ENCODE measurements at regions not wholly inside any gene's neighbourhood (a gene's known extent, or its start where the extent isn't known, plus 50 kb on each side); places are given as distances from the start of the nearest gene placed in this dataset.
"Not testable (repeated sequence)": the region's sequence is repeated elsewhere in the genome, so short reads cannot be mapped to it uniquely, and the experiment has no call there.

DNA sequence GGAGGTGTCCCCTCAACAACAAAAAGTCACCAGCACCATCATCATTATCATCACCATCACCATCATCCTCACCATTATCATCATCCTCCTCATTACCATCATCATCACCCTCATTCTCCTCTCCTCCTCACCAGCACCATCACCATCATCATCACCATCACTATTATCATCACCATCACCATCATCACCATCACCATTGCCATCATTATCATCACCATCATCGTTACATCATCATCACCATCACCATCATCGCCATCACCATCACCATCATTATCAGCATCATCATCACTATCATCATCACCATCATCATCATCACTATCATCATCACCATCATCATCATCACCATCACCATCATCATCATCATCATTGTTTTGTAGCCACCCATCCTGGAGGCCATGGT, 212.6 kb downstream of the MN1 start:
- DNase-seq, result no peak

DNA sequence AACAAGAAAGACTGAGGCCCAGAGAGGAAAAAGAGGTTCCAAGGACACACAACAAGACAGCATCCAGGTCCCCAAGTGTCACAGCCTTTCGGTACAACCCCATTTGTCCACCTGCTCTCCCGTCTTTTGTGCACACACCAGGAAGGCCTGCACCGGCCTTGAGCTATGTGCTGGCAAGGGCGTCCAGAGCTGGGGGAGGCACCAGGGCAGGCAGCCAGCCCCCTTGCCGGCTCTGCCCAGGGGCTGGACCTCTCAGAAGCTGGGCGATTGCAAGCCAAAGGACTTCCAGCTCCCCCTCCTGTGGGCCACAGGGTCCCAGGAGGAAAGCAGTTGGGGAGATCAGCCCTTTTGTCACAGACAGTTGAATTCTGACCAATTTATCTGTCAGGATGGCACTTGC, 210.5 kb downstream of the MN1 start:
- DNase-seq, result no peak

GRCh38 chr22:27593378-27593777, 208.2 kb downstream of the MN1 start:
- DNase-seq, result no peak

- DNase-seq, result no peak
These were observed 207.5 kb downstream of the MN1 start for GRCh38 chr22:27594020-27594419.

DNA sequence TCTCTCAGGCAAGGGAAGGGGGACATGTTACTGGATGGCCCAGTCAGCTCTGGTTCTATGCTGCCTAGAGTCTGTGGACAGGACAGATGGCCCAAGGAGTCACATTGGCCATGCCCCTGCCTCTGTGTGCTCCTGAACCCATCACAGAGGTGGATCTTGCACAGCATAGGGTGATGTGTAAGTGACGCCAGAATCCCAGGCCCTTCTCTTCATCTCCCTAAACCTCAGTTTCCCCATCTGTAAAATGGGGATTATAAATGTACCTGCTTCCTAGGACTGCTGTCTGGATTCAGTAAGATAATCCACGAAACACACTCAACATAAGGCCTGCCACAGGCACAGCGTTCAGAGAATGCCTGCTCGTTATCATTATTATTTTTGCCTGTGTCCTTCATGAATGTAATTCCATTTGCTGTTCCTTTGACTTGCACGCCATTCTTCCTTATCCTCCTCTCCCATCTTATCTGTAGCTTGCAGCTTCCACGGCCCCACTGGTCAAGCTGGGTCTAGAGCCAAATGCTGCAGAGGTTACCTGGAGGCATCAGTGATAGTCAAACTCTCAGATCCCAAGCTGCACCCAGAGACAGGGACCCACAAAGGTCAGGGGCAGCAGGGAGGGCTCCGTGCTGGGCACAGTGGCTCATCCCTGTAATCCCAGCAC, 207.0 kb downstream of the MN1 start:
- no peak for DNase-seq

- no peak for DNase-seq
These were observed 205.3 kb downstream of the MN1 start for GRCh38 chr22:27596133-27596870.

DNA sequence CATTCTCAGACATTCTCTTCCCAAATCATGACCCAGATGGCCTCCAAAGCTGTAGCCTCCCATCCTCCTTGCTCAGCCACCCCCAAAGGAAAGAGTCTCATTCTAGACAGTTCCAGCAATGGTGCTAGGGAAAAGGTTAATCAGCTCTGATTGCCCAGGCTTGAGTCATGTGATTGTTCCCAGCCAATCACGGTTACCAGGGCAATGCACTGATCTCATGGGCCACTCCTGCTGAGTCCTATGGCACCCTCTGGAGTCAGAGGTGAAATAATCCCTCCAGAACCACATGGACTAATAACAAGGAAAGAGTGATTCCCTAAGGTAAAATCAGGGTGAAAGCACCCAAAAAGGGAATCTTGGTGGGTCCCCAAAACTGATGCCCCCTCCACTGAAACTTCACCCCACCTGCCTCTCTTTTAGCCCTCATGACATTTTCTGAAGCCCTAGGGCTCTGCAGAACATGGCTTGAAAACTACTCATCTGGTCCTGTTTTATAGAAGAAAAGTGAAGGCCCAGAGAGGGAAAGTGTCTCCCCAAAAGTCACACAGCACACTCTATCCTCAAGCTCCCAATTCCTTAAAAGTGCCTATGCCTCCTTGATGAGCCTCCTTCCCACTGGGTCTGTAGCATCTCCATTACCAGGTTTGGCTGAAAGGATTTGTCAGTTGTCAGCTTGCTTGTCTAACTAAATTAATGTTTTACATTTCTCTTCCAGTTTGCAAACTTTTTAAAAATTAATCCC, 203.7 kb downstream of the MN1 start:
- DNase-seq, result no peak

DNA sequence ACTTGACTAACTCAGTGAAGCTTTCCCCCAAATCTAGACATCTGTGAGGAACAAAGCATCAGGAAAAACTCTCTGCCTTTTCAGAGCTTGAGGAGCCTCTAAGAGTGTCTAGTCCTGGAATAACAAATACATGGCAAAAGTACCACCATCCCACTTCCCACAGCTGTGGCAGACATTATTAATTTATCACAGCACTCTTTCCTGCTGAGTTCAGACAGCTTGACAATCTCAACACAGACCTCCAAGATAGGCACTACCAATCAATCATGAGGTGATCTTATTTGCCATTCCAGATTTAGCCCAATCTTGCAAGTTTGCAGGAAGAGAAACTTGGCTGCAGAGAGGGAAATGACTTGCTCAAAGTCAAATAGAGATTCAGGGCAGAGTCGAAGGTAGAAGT, 202.8 kb downstream of the MN1 start:
- no peak for DNase-seq

DNA sequence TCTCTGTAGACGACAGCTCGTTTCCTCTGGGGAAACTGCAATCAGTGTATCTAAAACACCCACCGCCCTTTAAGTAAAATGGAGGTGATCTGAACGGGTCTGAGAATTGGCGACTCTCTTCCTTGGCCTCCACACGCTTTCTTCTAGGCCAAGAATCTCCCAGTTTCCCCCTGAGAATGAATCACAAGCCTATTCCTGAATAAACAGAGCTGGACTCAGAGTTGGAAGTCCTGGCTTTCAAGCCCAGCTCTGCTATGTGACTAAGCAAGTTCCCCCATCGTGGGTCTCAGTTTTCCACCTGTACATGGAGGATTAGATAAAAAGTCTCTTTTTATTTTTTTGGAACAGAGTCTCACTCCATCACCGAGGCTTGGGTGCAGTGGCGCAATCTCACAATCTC, 200.4 kb downstream of the MN1 start:
- no peak for DNase-seq

DNA sequence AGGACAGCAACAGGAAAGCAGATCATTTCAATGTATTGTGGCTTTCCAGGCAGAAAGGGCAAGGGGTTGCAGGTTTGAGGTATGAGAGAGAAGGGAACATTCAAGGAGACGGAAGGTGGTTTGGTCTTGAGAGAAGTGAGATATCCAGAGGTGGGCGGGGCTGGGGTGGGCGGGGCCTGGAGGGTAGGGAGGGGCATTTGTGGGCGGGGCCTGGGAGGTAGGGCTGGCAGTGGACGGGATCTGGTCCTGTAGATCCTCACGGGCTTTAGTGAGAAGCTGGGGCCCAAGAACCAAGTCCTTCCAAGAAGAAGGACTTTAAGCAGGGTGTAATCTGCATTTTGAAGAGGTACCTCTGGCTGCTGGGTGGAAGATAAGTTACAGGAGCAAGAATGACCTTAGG, 199.2 kb downstream of the MN1 start:
- no peak for DNase-seq

DNA sequence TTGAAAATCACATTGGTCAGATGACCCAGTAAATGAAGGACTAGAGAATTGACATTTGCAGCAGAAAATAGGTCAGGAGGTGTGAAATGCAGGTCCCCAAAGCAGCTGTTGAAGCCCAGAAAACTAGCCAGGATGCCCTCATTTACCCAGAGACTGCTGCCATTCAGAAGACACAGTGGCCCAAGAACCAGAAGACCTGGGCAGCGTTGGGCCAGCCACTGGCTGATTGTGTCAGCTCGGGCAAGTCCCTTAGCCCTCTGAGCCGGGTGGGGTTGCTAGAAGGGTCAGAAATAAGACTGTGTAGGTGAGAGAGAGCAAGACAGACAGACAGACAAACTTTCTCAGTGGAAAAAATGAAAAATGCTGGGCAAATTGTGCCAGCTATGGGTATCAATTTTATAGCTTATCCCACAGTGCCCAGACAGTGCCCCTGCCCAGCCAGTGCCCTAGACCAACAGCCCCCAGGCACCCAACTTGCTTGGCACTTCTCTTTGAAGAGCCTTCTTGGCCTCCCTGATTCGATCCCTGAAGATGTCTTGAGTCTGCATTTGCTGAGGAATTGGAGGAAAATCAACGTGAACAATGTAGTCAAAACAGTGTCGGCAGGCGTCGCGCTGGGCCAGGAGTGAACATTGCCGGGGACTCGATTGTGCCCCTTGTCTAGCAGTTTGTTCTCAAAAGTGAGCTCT, 198.3 kb downstream of the MN1 start:
- no peak for DNase-seq

GRCh38 chr22:27603800-27604144, 197.8 kb downstream of the MN1 start:
- DNase-seq, result no peak

- no peak for DNase-seq
These were observed 196.2 kb downstream of the MN1 start for GRCh38 chr22:27605390-27605789.

DNA sequence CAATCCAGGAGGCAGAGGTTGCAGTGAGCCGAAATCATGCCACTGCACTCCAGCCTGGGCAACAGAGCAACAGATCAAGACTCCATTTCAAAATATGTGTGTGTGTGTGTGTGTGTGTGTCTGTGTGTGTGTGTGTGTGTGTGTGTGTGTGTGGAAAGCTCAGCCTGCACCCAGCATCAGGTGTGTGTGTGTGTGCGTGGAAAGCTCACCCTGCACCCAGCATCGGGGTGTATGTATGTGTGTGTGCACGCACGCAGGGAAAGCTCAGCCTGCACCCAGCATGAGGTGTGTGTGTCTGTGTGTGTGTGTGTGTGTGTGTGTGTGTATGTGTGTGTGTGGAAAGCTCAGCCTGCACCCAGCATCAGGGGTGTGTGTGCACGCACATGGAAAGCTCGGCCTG, 193.8 kb downstream of the MN1 start:
- not testable (repeated sequence) for DNase-seq

- no peak for DNase-seq
These were observed 192.1 kb downstream of the MN1 start for GRCh38 chr22:27609451-27609888.

DNA sequence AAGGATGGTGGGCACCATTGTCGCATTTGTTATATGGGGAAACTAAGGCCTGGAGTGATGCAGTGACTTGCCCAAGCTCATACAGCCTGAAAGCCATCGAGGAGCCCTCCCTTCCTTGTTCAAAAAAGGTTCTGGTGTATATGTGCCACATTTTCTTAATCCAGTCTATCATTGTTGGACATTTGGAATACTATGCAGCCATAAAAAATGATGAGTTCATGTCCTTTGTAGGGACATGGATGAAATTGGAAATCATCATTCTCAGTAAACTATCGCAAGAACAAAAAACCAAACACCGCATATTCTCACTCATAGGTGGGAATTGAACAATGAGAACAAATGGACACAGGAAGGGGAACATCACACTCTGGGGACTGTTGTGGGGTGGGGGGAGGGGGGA, 191.4 kb downstream of the MN1 start:
- DNase-seq, result not testable (repeated sequence)

GRCh38 chr22:27610863-27611786, 190.4 kb downstream of the MN1 start:
- DNase-seq, result no peak

- DNase-seq, result no peak
These were observed 189.4 kb downstream of the MN1 start for GRCh38 chr22:27612115-27612514.

DNA sequence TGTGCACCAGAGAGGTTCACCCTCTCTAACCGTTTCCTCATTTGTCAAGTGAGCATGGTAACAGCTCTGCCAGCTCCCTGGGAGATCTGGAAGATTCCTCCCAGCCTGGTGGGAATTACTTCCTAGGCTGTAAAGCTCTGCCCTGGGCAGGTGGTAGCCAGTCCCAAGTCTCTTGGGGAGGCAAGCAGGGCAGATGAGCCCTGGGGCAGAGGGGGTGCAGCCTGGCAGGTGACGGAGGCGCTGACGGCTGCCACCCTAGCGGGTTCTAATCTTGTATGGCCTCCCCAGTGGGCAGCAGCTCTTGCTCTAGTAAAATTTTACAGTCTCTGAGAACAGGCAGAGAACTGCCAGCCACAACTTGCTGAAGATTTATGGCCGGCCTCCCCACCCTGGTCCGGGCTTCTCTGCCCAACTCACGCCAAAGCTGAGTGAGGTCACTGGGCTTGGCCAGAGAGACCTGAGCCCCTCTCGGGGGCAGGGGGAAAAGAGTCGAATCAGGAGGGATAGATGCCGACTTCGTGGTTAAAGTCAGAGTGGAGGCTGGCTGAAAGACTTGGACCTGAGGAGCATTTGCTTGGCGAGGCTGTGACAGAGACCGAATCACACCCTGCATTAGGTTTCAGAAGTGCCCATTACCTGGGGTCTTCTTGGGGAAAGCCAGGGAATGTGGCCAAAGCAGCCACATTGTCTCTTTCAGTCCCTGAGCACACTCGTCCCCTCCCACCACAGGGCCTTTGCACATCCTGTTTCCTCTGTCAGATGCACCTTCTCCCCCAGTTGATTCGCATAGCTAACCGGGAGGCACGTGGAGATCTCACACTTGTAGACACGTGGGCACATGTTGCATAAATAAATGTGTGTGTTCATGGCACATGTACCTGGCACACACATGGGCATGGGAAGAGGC, 188.2 kb downstream of the MN1 start:
- no peak for DNase-seq

DNA sequence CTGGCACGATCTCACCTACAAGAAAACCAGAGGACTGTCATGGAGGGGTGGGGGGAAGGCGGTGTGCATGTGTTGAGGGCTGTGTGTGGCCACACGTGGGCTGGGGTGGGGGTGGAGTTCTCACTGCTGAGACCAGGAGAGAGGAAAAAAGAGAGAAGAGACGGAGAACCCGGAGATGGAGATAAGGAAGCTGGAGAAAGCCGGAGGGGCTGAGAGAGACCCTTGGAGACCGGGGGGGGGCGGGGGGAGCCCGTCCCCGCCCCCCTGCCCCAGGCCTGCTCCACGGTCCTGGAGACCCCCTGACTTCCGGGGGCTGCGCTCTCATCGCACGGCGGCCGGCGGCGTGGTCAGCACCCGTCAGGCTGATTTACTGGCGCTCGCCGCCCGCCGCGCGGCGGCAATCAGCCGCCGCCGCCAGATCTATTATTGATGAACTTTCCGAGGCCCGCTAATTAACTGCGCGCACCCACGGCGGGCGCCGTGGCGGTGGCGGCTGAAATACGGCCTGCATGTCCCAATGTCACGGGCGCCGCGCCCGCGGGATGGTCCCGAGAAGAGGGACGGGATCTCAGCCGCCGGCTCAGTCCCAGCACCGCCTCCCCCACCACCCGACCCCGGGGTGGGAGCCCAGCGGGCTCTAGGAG, 187.4 kb downstream of the MN1 start:
- DNase-seq, result no peak

DNA sequence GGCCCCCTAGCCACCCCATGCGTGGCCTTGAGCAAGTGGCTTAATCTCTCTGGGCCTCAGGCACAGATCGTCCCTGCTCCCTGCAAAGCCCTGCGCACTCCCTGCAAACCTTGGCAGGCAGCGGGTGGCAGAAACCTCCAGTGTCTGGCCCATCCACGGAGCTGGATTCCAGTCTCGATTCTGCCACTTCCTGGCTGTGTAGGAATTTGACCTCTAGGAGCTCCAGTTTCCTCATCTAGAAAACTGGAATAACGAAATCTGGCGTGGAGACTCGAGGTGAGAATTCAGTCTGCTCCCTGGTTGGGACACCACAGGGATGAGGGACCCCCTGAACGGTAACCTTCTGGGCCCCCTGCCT, 186.9 kb downstream of the MN1 start:
- DNase-seq, result no peak

Measured in NCI-H748 treated with DMSO at 0.1 percent for 48 hours (cell line).